ENCODE measurements at regions not wholly inside any gene's neighbourhood (a gene's known extent, or its start where the extent isn't known, plus 50 kb on each side); places are given as distances from the start of the nearest gene placed in this dataset.

- no peak overlapping the region for H3K4me3 ChIP-seq (ENCODE audit: low read depth, low read length)
- TF ChIP-seq CTCF (conservative IDR thresholded peaks at IDR 0.05; ENCODE audit: low read depth, low read length): no peak
- no peak for DNase-seq (ENCODE audit: low read depth)
Measured at GRCh38 chr17:68131456-68131855, 95.9 kb downstream of the KPNA2 start.

DNA sequence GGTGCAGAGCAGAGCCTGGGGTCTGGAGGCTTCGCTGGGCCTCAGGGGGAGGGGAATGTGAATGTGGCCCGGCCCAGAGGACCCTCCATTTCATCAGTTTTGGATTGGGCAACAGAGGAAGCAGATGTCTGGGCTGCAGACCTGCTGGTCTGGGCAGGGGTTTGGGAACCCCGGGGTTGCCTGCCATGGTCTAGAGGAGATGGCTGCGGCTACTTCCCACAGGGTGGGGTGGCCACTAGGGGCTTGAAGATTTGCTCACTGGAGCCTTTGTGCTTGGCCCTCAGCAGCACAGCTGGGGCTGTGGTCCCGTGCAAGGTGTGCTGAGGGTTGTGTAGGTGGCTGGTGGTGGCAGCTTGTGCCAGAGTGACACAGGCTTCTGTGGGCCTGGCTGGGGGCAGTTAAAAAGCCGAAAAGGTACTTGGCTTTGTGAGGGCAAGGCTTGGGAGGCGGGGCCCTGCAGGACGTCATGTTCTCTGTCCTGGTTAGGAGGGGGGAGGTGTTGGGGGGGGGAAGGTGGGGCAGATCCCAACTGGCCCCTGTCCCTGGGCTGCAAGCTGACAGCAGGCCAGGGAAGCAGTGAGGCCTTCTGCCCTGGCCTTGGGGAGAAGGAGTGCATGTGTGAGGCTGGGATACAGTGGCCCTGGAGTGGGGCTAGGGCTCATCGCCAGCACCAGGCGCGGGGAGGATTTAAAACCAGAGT is 98.0 kb downstream of the KPNA2 start:
- no peak for TF ChIP-seq CTCF (conservative IDR thresholded peaks at IDR 0.05; ENCODE audit: low read depth, low read length)
- no peak for DNase-seq (ENCODE audit: low read depth)
- no peak overlapping the region for H3K4me3 ChIP-seq (ENCODE audit: low read depth, low read length)

DNA sequence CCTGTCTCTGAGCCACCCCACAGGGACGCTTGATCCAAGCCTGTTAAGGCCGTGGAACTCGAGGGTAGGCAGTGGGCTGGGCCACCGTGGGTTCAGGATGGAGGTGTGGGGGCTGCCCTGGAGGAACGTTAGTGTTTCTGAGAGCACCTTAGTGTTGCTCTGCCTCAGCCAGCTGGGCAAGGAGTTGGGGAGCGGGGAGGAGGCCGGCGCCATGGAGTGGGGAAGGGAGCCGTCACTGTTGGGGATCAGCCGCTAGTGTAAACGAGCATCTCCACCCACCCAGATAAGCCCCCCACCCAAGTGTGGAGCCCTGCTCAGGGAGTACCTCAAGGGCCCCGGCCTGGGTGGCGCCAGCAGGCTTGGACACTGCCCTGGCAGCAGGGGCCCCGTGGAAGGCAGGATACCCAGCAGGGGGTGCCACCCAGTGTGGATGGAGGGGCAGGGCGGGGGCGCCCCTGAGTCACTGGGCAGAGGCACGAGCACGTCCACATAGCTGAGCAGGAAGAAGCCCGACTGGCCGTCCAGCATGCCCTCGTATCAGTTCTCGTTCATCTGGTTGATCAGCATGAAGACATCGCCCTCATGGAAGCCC is 98.6 kb downstream of the KPNA2 start:
- no peak overlapping the region for H3K4me3 ChIP-seq (ENCODE audit: low read depth, low read length)
- no peak for TF ChIP-seq CTCF (conservative IDR thresholded peaks at IDR 0.05; ENCODE audit: low read depth, low read length)
- no peak for DNase-seq (ENCODE audit: low read depth)

GRCh38 chr17:68134731-68135130 is 99.2 kb downstream of the KPNA2 start:
- H3K4me3 ChIP-seq (ENCODE audit: low read depth, low read length): no peak overlapping the region
- DNase-seq (ENCODE audit: low read depth): no peak
- TF ChIP-seq CTCF (conservative IDR thresholded peaks at IDR 0.05; ENCODE audit: low read depth, low read length): no peak

DNA sequence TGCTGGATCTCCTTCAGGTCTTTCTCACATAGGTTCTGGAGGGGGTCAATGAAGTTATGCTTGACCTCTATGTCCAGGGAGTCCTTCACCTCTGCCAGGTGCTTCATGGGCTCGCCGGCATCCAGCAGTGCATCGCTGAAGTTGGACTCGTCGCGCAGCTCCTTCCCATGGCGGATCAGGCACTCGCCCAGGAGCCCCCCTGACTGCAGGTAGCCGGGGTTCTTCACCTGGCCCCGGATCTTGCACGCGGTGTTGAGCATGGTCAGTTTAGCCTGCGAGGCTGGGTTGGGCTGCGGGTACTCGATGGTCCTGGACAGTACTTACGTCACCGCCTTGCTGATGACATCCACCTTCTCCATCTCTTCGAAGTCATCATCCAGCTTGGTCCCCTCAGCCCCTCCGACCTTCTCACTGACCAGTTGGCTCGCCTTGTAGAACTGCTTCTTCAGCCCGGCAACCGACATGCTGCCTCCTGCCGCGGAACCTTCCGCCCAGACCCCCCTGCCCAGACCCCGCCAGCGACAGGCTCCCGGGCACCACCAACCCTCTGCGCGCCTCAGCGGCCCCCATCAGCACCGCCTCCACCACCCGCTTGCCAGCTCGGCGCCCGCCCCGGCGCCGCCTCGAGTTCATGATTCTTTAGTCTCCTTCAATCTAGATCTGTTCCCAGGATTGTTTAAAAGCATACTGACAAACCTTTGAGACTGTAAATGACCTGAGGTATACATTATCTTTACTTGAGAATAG is 99.8 kb downstream of the KPNA2 start:
- no peak for TF ChIP-seq CTCF (conservative IDR thresholded peaks at IDR 0.05; ENCODE audit: low read depth, low read length)
- DNase-seq (ENCODE audit: low read depth): no peak
- H3K4me3 ChIP-seq (ENCODE audit: low read depth, low read length): no peak overlapping the region

GRCh38 chr17:68141050-68141449 is 105.5 kb downstream of the KPNA2 start:
- TF ChIP-seq CTCF (conservative IDR thresholded peaks at IDR 0.05; ENCODE audit: low read depth, low read length): no peak
- no peak overlapping the region for H3K4me3 ChIP-seq (ENCODE audit: low read depth, low read length)
- no peak for DNase-seq (ENCODE audit: low read depth)

All from epithelial cell of proximal tubule (primary cell).